GM12872 (cell line): ENCODE measurements at regions not wholly inside any gene's neighbourhood (a gene's known extent, or its start where the extent isn't known, plus 50 kb on each side); places are given as distances from the start of the nearest gene placed in this dataset.

Experiments
- TF ChIP-seq, protein P1 (sequence below): IDR thresholded peaks from 3 replicates; pipeline ENCODE4 v1.5.1; 2011; ENCODE audit warnings: low read depth, mild to moderate bottlenecking, low read length, moderate library complexity; ENCODE audit not compliant: insufficient read depth

DNA sequence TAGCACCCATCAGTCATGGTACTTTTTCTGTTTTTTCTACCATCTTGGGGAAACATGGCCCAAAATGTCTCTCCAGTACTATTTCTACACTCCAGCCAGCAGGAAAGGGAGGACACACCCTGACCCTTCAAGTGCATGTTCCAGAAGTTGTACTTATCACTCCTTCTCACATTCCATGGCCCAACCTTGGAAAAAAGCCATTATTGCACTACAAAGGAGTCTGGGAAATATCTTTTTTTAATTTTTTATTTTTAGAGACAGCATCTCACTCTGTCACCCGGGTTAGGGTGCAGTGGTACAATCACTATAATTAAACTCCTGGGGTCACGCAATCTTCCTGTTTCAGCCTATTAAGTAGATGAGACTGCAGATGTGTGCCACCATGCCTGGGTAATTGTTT, 100.0 kb upstream of the PPP2R3A start:
- TF ChIP-seq, protein P1, sequence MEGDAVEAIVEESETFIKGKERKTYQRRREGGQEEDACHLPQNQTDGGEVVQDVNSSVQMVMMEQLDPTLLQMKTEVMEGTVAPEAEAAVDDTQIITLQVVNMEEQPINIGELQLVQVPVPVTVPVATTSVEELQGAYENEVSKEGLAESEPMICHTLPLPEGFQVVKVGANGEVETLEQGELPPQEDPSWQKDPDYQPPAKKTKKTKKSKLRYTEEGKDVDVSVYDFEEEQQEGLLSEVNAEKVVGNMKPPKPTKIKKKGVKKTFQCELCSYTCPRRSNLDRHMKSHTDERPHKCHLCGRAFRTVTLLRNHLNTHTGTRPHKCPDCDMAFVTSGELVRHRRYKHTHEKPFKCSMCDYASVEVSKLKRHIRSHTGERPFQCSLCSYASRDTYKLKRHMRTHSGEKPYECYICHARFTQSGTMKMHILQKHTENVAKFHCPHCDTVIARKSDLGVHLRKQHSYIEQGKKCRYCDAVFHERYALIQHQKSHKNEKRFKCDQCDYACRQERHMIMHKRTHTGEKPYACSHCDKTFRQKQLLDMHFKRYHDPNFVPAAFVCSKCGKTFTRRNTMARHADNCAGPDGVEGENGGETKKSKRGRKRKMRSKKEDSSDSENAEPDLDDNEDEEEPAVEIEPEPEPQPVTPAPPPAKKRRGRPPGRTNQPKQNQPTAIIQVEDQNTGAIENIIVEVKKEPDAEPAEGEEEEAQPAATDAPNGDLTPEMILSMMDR, result no peak

DNA sequence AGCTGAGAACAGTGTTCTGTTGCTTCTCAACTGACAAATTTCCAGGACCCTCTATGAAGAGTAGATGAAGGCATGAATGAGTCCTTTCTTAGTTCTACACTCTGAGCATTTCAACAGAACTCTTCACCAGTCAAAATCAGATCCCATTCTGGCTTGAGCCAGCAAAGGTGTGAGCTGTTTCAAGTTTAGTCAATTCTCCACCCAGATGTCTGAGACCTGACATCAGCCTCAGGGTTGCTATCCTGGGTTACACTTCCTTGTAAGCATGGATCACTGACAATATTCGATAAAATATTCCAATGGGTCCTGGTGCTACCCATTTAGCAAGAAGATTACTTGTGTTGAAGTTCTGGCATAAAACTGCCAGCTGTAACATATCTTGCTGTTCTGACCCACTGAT, 97.6 kb upstream of the PPP2R3A start:
- TF ChIP-seq, protein P1, result no peak

DNA sequence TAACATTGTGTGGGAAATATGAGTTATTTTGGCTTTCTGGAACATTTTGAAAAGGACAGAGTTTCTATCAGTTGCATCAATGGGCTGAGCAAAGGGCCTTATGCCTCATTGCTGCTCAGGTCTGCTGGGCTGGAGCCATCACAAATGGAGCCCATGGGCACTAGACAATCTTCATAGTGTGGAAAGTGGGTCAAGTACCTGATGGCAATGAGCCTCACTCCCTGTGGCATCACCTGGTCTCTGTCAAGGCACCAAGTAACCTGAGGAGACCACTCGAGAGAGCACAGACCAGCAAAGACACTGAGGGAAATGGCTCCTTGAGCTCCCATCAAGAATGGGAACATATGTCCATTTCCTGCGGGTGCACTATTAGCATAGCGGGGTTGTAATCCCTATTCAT, 96.7 kb upstream of the PPP2R3A start:
- TF ChIP-seq, protein P1, result no peak

DNA sequence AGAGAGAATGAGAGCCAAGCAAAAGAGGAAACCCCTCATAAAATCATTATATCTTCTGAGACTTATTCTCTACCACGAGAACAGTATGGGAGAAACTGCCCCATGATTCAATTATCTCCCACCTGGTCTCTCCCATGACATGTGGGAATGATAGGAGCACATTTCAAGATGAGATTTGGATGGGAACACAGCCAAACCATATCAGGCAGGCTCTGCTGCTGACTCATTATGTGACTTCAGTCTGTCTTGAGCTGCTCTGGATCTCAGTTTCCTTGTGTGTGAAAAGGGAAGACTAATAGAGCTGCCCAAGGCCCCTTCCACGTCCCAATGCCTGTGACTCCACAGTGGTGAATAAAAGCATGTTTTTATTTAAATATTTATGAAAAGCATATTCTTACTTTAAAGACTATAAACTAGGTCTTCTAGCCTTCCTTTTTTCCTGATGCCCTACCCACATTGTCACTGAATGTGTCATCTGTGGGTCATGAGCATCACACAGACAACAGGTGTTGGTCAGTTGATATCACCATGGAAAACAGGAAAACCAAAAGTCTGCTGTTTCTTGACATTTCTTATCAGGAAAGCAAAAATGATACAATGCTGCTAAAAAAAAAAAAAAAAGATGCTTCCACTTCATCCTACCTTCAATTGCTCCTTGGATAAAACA, 96.0 kb upstream of the PPP2R3A start:
- TF ChIP-seq, protein P1, result no peak

DNA sequence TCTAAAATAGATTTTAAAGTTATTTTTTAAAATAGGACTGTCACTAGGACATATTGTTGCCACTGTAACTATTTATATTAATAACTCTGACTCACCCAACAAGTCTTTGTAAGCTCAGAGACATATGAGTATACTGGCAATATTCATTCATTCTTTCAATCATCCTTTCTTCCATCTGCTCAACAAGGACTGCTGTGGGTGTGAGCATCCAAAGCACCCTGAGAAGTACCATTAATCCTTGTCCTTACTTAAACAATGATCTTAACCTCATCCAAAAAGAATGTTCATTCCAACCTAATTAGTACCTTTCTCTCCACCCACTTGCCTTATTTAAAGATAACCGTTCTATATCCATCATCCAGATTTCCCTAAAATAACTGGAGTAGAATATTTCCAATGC, 94.2 kb upstream of the PPP2R3A start:
- TF ChIP-seq, protein P1, result no peak

DNA sequence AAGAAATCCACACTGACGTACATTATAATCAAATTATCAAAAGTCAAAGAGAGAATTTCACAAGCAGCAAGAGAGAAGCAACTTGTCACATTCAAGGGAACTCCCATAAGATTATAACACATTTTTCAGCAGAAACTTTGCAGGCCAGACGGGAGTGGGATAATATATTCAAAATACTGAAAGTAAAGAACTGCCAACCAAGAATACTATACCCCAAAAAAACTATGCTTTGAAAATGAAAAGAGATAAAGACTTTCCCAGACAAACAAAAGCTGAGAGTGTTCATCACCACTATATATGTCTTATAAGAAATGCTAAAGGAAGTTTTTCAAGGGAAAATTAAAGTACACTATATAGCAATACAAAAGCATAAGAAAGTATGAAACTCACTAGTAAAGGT, 91.5 kb upstream of the PPP2R3A start:
- TF ChIP-seq, protein P1, result no peak

DNA sequence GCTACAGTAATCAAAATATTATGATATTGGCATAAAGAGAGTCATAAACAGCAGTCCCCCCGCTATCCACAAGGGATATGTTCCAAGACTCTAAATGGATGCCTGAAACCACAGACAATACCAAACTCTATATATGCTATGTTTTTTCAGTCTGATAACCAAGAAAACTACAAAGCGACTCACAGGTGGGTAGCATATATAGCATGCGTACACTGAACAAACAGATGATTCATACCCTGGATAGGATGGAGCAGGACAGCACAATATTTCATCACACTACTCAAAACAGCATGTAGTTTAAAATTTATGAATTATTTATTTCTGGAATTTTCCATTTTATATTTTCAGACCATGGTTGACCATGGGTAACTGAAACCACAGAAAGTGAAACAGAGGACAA, 87.0 kb upstream of the PPP2R3A start:
- TF ChIP-seq, protein P1, result no peak
